GM21381 (cell line): ENCODE measurements at regions not wholly inside any gene's neighbourhood (a gene's known extent, or its start where the extent isn't known, plus 50 kb on each side); places are given as distances from the start of the nearest gene placed in this dataset.

Source experiments
- ATAC-seq: cut with Tn5 transposase; IDR thresholded peaks from one replicate; pipeline ENCODE4 v1.9.1; 2021; ENCODE audit warnings: mild to moderate bottlenecking, moderate library complexity; ENCODE audit not compliant: unreplicated experiment

DNA sequence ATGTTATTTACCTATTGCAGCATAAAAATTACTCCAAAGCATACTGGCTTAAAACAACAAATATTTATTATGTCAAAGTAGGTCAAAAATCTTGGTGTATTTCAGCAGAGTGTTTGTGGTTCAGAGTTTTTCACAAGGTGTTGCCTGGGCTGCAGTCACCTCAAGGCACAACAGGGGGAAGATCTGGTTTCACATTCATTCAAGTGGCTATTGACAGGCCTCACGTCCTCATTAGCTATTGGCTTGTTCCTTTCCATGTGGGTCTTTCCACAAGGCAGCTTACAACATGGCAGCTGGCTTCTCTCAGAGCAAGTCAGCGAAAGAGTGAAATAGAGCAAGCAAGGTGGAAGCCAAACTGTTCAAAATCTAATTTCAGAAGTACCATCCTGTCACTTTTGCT, 602.9 kb downstream of the OLFM4 start:
- no peak for ATAC-seq

DNA sequence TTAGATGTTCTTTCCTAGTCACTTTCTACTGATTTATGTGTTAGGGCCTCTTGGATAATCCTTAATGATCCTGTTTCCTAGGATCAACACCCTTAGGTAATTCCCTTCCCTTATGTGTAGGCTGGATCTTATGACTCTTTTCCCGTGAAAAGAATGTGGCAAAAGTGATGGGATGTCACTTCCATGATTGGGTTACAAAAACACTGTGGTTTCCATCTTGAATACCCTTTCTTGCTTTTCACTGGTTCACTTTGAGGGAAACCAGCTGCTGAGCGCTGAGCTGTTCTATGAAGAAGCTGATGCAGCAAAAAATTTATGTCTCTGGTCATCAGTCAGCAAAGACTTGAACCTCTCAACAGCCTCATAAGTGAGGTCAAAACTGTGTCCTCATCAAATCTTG, 609.4 kb downstream of the OLFM4 start:
- no peak for ATAC-seq

DNA sequence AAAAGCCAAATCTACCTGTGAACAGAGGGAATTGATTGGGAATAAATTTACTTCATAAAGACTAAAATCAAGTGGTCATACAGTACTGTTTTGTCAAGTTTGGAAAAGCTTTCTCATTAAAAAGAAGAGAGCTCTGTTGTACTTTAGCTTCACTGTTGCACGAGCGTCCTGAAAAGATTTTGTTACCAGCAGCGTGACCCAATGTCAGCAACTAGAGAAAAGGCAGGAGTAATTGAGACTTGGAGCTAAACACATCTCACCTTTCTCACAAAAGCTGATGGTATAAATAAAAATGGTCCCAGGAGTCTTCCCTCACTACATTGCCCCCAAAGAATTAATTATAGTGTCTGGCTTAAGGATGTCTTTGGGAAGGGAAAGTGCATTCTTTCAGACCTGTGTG, 613.7 kb downstream of the OLFM4 start:
- ATAC-seq = no peak

DNA sequence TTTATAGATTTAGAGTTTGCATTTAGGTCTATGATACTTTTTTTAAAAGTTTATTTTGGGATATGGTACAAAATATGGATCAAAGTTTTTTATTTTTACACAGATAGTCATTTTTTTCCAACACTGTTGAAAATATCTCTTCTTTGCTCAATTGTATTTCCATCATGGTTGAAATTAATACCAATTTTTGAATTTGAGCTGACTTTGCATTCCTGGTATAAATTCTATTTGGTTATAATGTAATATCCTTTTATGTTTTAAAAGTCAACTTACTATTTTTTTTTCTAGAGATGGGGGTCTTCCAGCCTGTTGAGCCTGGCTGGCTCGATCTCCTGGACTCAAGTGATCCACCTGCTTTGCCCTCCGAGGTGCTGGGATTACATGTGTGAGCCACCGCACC, 620.1 kb downstream of the OLFM4 start:
- ATAC-seq = no peak

DNA sequence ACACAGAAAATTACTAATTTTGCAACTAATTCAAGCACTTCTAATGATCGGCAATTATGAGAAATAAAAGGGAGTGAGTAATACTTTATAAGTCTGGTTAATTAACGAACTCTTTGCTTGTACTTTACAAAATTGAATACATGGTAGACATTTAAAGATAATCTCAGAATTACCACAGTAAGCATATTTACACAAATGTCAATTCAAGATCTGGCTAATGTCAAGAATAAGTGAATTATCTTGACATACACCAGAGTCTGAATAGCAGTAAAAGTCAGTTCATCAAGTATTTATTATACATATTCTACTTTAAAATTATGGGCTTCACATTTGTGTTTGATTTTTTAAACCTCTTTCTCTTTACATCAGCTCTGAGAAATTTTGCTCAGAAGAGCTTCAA, 643.4 kb downstream of the OLFM4 start:
- no peak for ATAC-seq

DNA sequence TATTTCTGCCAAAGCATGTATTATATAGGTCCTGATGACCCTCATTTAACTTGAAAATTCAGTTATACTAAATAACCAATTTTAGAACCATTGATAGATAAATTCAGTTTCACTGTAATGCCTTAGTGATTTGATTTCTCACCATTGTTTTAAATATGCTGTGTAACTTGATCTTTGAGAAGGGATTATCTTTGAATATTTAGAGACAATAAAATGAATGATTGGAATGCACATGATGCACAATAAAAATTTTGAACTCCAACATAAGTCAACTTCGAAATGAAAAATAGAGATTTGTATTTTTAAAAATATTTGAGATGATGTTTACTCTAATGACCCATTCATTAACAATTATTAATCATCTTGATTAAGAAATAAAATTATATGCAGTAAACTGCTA, 654.5 kb downstream of the OLFM4 start:
- ATAC-seq = no peak

DNA sequence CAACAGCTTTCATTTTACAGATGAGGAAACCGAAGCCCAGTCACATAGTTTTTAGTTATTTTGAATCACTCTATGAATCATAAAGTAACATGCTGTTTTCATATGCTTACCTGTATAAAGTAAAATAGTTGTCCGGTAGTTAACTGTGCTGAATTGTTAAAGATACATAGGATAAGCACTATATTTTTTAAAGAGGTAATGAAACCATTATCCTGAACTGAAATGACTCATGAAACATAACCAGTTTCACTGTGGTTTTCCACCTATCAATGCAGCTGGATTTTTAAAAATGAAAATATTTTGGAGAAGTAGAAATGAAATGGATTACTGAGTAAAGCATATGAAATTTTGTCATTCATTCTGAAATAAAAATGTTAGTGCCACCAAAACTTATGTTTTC, 655.0 kb downstream of the OLFM4 start:
- ATAC-seq = no peak

DNA sequence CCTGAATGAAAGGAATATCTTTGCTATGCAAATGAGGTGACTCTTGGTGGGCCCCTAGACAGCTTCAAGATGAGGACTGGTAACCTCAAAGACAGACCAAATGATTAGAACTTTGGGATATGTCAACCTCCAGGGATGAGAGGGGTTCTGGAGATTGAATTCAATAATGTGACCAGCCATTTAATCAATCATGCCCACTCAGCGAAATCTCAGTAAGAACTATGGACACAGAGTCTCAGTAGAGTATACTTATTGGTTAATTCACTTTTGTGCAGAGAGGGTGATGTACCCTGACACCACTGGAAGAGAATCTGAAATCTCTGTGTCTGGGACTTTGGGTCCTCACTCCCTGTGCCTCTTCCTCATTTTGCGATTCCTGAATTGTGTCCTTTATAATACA, 662.8 kb downstream of the OLFM4 start:
- ATAC-seq = no peak

DNA sequence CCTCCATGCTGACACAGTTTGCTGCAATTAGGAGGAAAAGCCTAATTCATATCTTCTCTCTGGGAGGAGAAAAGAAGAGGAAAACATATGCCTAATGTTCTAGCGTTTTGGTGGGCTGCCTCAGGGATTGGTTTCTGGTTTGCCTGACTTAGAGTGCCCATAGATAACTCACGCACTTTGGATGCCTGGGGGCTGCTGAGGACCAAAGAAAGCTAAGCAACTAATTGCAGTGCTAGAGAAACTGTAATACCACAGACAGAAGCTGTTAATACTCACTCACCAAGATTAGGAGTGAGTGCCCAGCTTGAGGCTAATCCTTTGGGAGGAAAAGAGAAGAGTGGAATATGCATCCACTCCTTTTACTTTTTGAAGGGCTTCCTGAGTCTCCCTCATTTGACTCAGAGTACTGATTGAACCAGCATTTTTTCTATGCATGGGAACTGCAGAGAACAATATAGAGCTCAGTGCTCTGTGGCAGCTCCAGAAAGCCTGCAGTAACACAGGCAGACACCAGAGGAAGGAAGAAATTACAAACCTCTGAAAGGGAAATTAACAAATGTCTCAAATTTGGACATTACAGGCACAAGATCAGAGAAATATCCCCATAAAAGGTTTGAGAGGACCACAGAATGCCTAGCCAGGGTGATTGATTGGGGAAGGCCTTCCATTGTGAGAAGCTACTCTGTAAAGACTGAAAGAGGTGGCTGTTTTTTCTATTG, 666.4 kb downstream of the OLFM4 start:
- ATAC-seq = no peak

DNA sequence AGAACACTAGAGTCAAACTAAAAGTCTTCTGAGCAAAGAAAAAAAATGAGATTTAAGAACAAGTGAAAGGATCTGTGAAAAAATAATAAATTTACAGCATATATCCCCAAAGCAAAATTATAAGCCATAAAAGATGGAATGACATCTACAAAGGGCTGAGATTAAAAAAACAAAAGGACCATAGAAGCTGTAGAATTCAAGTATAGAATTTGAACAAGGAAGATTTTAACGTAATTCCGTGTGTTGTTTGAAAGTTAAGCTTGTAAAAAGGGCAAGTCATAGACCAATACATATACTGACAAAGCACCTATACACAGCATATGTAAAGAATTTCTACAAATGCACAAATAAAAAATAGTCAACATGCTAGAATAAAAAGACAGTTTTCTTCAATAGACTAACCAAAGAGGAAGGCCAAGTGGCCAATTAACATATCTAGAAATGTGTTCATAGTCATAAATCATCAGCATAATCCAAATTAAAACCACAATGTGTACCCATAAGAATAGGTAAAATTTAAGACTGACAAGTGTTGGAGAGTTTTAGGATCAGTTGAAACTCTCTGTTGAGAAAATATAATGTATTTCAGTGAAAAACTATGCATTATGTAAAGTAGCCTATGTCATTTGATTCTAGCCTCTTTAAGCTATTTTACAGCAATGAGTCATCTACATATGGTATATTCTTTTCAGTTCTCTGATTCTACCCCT, 674.9 kb downstream of the OLFM4 start:
- ATAC-seq = no peak

DNA sequence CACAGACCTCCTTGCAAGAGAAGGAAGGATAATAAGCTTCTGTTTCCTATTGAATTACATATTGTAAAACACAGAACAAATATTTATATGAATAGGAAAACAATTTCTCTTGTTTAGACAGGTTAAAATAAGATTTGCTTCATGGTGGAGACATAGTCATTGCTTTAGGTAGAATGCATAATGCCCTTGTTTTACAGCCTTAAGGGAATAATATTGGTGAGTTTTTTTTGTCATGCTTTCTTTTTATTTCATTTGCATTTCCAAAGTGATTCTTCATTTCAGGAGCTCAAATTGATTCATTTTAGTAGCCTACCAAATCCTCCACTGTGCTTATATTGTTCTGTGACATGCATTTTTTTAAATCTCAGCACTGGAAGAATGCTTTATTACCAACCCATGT, 690.7 kb downstream of the OLFM4 start:
- no peak for ATAC-seq

DNA sequence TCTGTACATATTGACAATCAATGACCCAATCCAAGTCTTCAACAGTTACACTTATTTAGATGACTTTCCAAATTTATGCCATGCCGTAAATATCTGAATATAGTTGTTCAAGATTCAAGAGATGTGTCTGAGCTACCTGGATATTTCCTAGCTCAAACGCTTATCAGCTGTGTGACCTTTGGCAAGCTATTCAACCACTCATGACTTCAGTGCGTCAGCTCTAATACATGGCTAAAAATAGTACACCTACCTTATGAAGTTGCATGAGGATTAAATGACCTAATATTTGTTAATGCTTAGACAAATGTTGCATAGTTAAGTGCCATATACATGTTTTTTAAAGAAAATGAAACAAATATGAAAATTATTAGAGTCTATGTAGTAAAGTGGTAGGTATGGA, 704.1 kb downstream of the OLFM4 start:
- no peak for ATAC-seq

DNA sequence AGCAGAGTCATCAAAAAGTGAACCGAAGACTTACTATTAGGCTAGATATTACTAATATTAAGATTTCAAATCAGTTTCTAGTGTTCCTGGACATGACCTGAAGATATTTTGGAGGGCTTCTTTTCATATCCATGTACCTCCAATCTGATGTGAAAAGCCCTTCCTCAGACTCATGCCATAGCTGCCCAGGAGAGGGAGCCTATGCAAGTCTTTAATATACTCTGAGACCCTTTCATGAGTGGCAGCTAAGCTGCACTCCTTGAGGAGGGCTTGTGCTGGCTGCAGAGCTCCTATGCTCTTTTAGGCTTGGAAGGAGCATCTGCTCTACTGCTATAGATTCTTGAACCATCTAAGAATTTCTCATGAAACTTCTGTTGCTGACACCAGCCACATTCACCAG, 715.3 kb downstream of the OLFM4 start:
- no peak for ATAC-seq

DNA sequence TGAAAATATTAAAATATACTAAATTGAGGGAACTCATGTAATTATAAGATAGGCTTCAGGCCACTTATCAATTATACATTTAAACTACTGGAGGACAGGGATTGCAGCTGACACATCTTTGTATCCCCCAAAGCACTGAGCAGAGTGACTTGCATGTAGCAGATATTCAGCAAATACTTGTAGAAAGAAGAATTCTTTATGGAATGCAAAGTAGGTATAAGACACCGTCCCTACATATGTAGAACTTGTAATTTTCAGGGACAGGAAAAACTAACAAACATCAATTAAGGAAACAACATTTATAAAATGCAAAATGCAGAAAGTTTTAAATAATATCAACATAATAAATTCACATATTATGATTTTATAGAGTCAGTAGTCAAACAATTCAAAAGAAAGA, 719.2 kb downstream of the OLFM4 start:
- ATAC-seq = no peak

DNA sequence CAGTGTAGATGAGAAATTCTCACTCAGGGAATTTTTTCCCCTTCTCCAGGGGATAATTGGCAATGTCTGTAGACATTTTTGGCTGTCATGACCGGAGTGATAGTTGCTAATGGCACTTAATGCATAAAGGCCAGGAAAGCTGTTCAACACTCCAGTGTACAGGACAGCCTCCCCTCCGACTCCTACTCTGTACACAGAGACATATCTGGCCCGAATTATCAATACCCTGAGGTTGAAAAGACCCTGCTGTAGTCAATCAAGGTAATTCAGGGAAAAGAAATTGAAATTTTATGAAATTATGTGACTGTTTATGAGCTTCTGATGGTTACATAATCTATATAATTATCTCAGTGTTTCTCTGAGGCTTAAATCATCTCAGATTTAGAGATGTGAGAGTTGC, 720.7 kb downstream of the OLFM4 start:
- ATAC-seq = no peak

DNA sequence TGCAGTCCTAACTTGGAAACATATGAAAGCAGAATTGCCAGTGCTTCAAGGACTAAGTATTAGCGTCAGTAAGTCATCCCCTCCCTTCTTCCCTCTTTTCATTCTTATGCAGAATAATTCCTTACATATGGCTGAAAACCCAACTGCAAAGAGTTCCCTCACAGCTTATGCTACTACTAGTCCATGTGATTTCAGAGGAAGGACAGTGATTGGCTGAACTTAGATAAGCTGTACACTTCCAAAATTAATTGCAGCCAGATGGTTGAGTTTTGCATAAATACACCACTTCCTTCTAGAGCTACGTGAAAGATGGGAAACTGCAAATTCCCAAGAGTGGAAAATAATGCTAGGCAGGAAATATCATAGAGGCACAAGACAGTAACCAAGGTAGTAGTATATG, 730.4 kb downstream of the OLFM4 start:
- ATAC-seq = no peak

DNA sequence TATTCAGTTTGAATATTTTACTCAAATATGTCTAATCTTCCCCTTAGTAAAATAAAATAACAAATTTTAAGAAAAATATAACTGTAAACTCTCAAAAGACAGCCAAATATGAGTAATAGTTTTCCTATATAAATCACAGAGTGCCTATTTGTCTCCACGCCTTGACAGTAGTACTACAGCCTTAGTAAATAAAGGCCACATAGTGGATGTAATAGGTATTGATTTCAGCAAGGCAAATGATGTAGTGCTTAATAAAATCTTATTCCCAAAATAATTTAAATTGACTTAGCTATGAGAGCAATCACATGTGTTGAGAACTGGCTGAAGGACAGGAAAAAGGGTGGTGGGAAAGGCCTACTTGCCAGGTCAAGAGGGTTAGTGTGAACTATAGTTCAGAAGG, 747.2 kb downstream of the OLFM4 start:
- ATAC-seq = no peak

DNA sequence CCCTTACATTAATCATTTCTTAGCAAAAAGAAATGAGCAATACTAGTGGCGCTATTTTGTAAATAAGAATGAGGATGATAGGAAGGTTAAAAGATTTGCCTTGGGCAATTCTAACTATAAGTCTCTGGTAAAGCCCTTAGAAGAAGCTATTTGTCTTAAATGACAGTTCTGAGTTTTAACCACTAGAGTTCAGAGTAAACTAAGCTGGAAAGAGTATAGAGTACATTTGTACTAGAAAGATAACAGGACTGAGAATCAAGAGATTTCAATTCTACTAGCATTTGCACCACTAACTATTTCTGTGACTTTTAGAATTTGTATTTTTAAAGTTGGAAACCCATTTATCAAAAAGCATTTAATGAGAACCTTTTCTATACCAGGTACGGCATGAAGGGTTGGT, 750.3 kb downstream of the OLFM4 start:
- no peak for ATAC-seq

DNA sequence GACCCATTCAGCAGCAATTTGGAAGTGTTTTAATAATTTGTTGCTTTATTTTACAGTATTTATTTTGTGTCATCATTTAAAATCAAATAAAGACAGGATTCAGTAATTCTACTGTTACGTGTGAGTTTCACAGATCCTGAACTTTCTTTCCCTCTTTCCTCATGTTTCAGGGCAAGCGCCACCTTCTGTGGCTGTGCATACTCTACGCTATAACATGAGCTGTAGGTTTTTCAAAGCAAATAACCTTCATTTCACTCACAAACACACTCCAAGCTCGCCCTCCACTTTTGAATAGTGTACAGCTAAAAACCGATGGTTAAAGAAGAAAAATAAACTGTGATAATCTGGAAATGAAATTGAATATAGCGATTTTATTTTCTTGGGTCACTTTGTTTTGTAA, 753.3 kb downstream of the OLFM4 start:
- no peak for ATAC-seq

DNA sequence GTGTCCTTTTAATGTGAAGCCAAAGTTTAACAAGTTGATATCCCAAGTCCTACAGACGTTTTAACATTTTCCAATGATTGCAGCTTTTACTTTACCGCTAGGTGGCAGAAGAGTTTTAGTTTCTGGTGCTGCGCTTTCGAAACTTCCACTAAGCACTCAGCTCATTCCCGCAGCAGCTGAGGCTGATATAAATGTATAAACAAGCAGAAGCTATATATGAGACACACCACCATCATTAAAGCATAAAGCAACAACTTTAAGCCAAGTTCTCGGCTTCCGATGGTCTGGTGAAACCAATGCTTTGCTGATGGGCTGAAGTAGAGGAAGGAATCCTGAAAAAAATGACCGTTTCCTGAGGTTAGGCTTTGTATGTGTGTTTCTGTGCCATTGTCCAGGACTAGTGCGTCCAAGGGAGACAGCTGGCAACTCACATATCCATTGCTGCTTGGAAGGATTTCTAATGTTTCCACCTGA, 753.9 kb downstream of the OLFM4 start:
- peak; percentile 71 for ATAC-seq

DNA sequence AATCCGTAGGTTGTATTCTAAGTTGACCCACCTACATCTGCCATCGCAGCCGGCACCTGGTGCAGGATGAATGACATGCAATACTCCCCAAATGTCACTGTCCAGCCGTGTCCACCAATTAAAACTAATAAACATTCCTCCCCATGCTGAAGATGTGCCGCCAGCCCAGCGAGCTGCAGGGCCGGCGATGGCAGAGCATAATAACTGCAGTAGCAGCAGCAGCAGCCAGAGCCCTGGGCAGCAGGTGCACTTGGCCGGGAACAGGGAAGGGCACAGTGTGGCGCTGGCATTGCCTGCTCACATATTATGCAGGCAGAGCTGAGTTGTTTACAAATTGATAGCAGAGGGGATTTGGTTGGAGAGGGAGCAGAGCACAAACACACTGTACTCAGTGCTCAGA, 754.9 kb downstream of the OLFM4 start:
- no peak for ATAC-seq

DNA sequence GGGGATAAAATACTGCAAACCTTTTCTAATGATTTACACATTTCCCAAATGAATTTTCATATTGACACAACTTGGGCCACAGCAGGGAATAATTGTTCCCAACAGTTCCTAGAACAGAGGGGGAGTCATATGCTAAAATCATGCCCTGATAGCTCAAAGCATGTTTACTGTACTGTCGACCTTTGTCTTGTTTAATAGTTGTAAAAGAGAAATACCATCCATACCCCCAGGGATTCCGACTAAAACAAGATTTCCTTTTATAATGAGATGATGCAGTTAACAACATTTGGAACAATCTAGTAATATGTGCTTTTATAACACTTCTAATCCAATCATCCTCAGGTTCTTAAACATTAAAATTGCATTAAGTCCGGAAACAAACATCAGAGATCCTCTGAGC, 759.7 kb downstream of the OLFM4 start:
- ATAC-seq = no peak

DNA sequence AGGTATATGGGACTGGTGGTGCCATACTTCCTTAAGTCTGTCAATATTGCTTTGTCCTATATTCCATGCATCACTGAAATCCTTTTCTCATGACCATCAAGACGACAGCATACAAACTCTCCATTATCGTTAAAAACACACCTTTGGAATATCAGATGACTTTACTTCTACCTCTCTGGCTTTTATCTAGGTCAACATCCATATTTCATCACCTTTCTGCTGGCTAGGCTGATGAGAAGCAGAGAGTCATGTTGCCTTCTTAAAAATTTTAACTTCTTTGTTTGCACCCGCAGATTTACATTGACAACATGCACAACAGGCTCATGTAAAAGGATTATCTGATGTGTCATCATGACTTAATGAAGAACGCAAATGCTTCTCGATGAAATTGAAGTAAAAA, 771.4 kb downstream of the OLFM4 start:
- ATAC-seq = no peak
